SK-N-SH treated with all-trans-retinoic acid at 6 μM for 48 hours (cell line): ENCODE measurements at regions not wholly inside any gene's neighbourhood (a gene's known extent, or its start where the extent isn't known, plus 50 kb on each side); places are given as distances from the start of the nearest gene placed in this dataset.

Experiments
- PPARA ChIP-seq: fragments of 250-450 bp; sonication (Bioruptor Pico); IDR thresholded peaks from 2 replicates; pipeline ENCODE4 v1.5.0; 2020; ENCODE audit warnings: mild to moderate bottlenecking, borderline replicate concordance
- RARB ChIP-seq: fragments of 250-450 bp; sonication (Bioruptor Pico); IDR thresholded peaks from 2 replicates; pipeline ENCODE4 v1.8.0; 2021; ENCODE audit warnings: mild to moderate bottlenecking, moderate library complexity
- TCF4 ChIP-seq: fragments of 250-450 bp; sonication (Bioruptor Pico); IDR thresholded peaks from 2 replicates; pipeline ENCODE4 v1.8.0; 2021; ENCODE audit warnings: mild to moderate bottlenecking, moderate library complexity, borderline replicate concordance
- TOX ChIP-seq: fragments of 250-450 bp; sonication (Bioruptor Pico); IDR thresholded peaks from 2 replicates; pipeline ENCODE4 v1.8.0; 2021; ENCODE audit warnings: mild to moderate bottlenecking, moderate library complexity, borderline replicate concordance
- ZC3H10 ChIP-seq: fragments of 250-450 bp; sonication (Bioruptor Pico); IDR thresholded peaks from 2 replicates; pipeline ENCODE4 v1.5.1; 2021; ENCODE audit warnings: mild to moderate bottlenecking, moderate library complexity
- ZNF70 ChIP-seq: fragments of 450-650 bp; formaldehyde crosslinking; IDR thresholded peaks from 2 replicates; pipeline ENCODE4 v1.5.0; 2020; ENCODE audit warnings: mild to moderate bottlenecking, moderate library complexity
- TF ChIP-seq, protein P1 (sequence below): fragments of 250-450 bp; sonication (Bioruptor Pico); IDR thresholded peaks from 2 replicates; pipeline ENCODE4 v1.8.0; 2020; ENCODE audit warnings: mild to moderate bottlenecking, moderate library complexity, borderline replicate concordance
- TF ChIP-seq, protein P2 (sequence below): fragments of 250-450 bp; sonication (Bioruptor Pico); IDR thresholded peaks from 2 replicates; pipeline ENCODE4 v1.5.1; 2021; ENCODE audit warnings: mild to moderate bottlenecking, moderate library complexity

DNA sequence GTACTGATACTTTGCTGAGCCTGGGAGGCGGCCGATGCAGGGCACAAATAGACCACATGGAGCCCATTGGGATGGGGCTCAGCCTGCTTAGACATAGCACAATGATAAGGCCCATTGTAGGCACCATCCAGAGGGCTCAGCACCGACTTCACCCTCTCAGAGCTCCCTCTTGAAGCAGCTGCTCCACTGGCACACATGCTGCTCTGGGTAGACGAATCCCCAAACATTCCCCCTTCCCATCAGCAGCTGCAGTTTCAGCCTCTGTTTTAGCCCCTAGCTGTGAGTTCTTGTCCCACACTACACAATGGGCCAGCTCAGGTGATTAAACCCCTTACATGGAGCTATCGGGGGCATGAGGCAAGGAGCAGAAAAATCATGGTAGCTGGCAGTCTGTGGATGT lies 174.1 kb downstream of the RGS9 start:
- no peak for TF ChIP-seq ZC3H10 (CRISPR knock-in tag)
- TF ChIP-seq RARB (CRISPR knock-in tag) = no peak
- no peak for TF ChIP-seq ZNF70 (CRISPR knock-in tag)
- TF ChIP-seq, protein P1, sequence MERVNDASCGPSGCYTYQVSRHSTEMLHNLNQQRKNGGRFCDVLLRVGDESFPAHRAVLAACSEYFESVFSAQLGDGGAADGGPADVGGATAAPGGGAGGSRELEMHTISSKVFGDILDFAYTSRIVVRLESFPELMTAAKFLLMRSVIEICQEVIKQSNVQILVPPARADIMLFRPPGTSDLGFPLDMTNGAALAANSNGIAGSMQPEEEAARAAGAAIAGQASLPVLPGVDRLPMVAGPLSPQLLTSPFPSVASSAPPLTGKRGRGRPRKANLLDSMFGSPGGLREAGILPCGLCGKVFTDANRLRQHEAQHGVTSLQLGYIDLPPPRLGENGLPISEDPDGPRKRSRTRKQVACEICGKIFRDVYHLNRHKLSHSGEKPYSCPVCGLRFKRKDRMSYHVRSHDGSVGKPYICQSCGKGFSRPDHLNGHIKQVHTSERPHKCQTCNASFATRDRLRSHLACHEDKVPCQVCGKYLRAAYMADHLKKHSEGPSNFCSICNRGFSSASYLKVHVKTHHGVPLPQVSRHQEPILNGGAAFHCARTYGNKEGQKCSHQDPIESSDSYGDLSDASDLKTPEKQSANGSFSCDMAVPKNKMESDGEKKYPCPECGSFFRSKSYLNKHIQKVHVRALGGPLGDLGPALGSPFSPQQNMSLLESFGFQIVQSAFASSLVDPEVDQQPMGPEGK (CRISPR knock-in tag) = no peak
- TF ChIP-seq TOX (CRISPR knock-in tag) = no peak
- TF ChIP-seq TCF4 = no peak
- TF ChIP-seq, protein P2, sequence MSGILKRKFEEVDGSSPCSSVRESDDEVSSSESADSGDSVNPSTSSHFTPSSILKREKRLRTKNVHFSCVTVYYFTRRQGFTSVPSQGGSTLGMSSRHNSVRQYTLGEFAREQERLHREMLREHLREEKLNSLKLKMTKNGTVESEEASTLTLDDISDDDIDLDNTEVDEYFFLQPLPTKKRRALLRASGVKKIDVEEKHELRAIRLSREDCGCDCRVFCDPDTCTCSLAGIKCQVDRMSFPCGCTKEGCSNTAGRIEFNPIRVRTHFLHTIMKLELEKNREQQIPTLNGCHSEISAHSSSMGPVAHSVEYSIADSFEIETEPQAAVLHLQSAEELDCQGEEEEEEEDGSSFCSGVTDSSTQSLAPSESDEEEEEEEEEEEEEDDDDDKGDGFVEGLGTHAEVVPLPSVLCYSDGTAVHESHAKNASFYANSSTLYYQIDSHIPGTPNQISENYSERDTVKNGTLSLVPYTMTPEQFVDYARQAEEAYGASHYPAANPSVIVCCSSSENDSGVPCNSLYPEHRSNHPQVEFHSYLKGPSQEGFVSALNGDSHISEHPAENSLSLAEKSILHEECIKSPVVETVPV = no peak
- no peak for TF ChIP-seq PPARA (CRISPR knock-in tag)
